ENCODE measurements at regions not wholly inside any gene's neighbourhood (a gene's known extent, or its start where the extent isn't known, plus 50 kb on each side); places are given as distances from the start of the nearest gene placed in this dataset.

GRCh38 chr6:74956559-74957428 is 249.1 kb downstream of the COL12A1 start:
- no peak for DNase-seq

- no peak for DNase-seq
Measured at GRCh38 chr6:74953708-74954107, 252.1 kb downstream of the COL12A1 start.

GRCh38 chr6:74946961-74947360 is 258.9 kb downstream of the COL12A1 start:
- no peak for DNase-seq

GRCh38 chr6:74942130-74942529 is 263.7 kb downstream of the COL12A1 start:
- no peak for DNase-seq

GRCh38 chr6:74941424-74941823 is 264.4 kb downstream of the COL12A1 start:
- no peak for DNase-seq

GRCh38 chr6:74939721-74940620 is 265.9 kb downstream of the COL12A1 start:
- DNase-seq = no peak

- DNase-seq = no peak
Measured at GRCh38 chr6:74939151-74939708, 266.6 kb downstream of the COL12A1 start.

- DNase-seq = no peak
Measured at GRCh38 chr6:74937936-74938335, 267.9 kb downstream of the COL12A1 start.

- DNase-seq = no peak
Measured at GRCh38 chr6:74936886-74937285, 269.0 kb downstream of the COL12A1 start.

GRCh38 chr6:74932232-74932888 is 273.5 kb downstream of the COL12A1 start:
- no peak for DNase-seq

- DNase-seq = no peak
Measured at GRCh38 chr6:74931558-74931957, 274.3 kb downstream of the COL12A1 start.

- no peak for DNase-seq
Measured at GRCh38 chr6:74928203-74928602, 277.6 kb downstream of the COL12A1 start.

GRCh38 chr6:74927299-74927698 is 278.6 kb downstream of the COL12A1 start:
- no peak for DNase-seq

GRCh38 chr6:74925683-74926082 is 280.2 kb downstream of the COL12A1 start:
- DNase-seq = no peak

- DNase-seq = no peak
Measured at GRCh38 chr6:74914888-74915287, 291.0 kb downstream of the COL12A1 start.

GRCh38 chr6:74912234-74912633 is 293.6 kb downstream of the COL12A1 start:
- no peak for DNase-seq

GRCh38 chr6:74902846-74903245 is 303.0 kb downstream of the COL12A1 start:
- no peak for DNase-seq

GRCh38 chr6:74902089-74902488 is 303.8 kb downstream of the COL12A1 start:
- DNase-seq = no peak

- DNase-seq = no peak
Measured at GRCh38 chr6:74901576-74901975, 304.3 kb downstream of the COL12A1 start.

- DNase-seq = no peak
Measured at GRCh38 chr6:74899416-74899815, 306.4 kb downstream of the COL12A1 start.

GRCh38 chr6:74892091-74892490 is 313.8 kb downstream of the COL12A1 start:
- no peak for DNase-seq

Data from nucleus accumbens (tissue), 56 donors.